Keratinocyte (primary cell): ENCODE measurements at regions not wholly inside any gene's neighbourhood (a gene's known extent, or its start where the extent isn't known, plus 50 kb on each side); places are given as distances from the start of the nearest gene placed in this dataset.
"Not testable (repeated sequence)": the region's sequence is repeated elsewhere in the genome, so short reads cannot be mapped to it uniquely, and the experiment has no call there.

Experiments
- DNase-seq: peaks from one replicate; pipeline ENCODE4 v3.0.0-alpha.2; 2011; ENCODE audit warnings: low read depth, missing footprints, low spot score
- FAIRE-seq: peaks from 2 replicates; lab custom pipeline; 2011; peaks lifted over from hg19 to GRCh38; lab: Jason Lieb, UNC
- H2AFZ ChIP-seq: 2 replicates; pipeline ENCODE4 v1.6.0; 2012; ENCODE audit warnings: low read length, control low read depth, inconsistent platforms; ENCODE audit not compliant: control insufficient read depth
- H3K27ac ChIP-seq: 2 replicates; pipeline ENCODE4 v1.5.1; 2011; ENCODE audit warnings: low read length; ENCODE audit not compliant: control insufficient read depth, insufficient read depth
- H3K27me3 ChIP-seq: 3 replicates; pipeline ENCODE4 v1.6.0; 2011; ENCODE audit warnings: low read length; ENCODE audit not compliant: control insufficient read depth, insufficient read depth; ENCODE audit errors: extremely low read depth
- H3K36me3 ChIP-seq, 2 experiments: 2 replicates in 1 of 2; 3 replicates in 1 of 2; pipeline ENCODE4 v1.5.1; 2011; ENCODE audit warnings: low read length in 2 of 2, mild to moderate bottlenecking in 1 of 2; ENCODE audit not compliant: control insufficient read depth in 2 of 2, insufficient read depth in 2 of 2; ENCODE audit errors: extremely low read depth in 1 of 2
- H3K4me1 ChIP-seq: 3 replicates; pipeline ENCODE4 v1.5.1; 2011; ENCODE audit warnings: low read length; ENCODE audit not compliant: control insufficient read depth, insufficient read depth; ENCODE audit errors: extremely low read depth
- H3K4me2 ChIP-seq: 3 replicates; pipeline ENCODE4 v1.6.0; 2011; ENCODE audit warnings: low read depth, low read length; ENCODE audit not compliant: control insufficient read depth, insufficient read depth; ENCODE audit errors: extremely low read depth
- H3K4me3 ChIP-seq, 3 experiments: fragments of 200-600 bp in 1 of 3; sonication (generic) in 1 of 3; 2 replicates in 2 of 3; 3 replicates in 1 of 3; pipeline ENCODE4 v1.5.1; 2011 to 2016; ENCODE audit warnings: low read length in 3 of 3, mild to moderate bottlenecking in 3 of 3, control low read depth in 2 of 3, inconsistent platforms in 1 of 3, low read depth in 1 of 3, mixed read lengths in 1 of 3, mixed run types in 1 of 3, moderate library complexity in 1 of 3; ENCODE audit not compliant: control insufficient read depth in 2 of 3, insufficient read depth in 2 of 3; ENCODE audit errors: extremely low read depth in 1 of 3
- H3K79me2 ChIP-seq: 2 replicates; pipeline ENCODE4 v1.6.0; 2012; ENCODE audit warnings: low read length; ENCODE audit not compliant: control insufficient read depth, insufficient read depth
- H3K9ac ChIP-seq: 3 replicates; pipeline ENCODE4 v1.6.0; 2011; ENCODE audit warnings: low read length; ENCODE audit not compliant: control insufficient read depth, insufficient read depth; ENCODE audit errors: extremely low read depth
- H3K9me1 ChIP-seq: 3 replicates; pipeline ENCODE4 v1.6.0; 2011; ENCODE audit warnings: low read length; ENCODE audit not compliant: control insufficient read depth, insufficient read depth; ENCODE audit errors: extremely low read depth
- H3K9me3 ChIP-seq: 2 replicates; pipeline ENCODE4 v1.5.1; 2012; ENCODE audit warnings: low read depth, low read length; ENCODE audit not compliant: control insufficient read depth
- H4K20me1 ChIP-seq: 3 replicates; pipeline ENCODE4 v1.6.0; 2011; ENCODE audit warnings: low read length; ENCODE audit not compliant: control insufficient read depth, insufficient read depth; ENCODE audit errors: extremely low read depth
- CTCF ChIP-seq, 3 experiments: IDR thresholded peaks in 1 of 3; conservative IDR thresholded peaks in 1 of 3; optimal IDR thresholded peaks in 1 of 3; 2 replicates in 2 of 3; 3 replicates in 1 of 3; pipeline versions ENCODE3 to v1.5.1; 2011; ENCODE audit warnings: low read length in 3 of 3, mild to moderate bottlenecking in 3 of 3, moderate library complexity in 2 of 3, control low read depth in 1 of 3, inconsistent platforms in 1 of 3; ENCODE audit not compliant: insufficient read depth in 2 of 3; ENCODE audit errors: extremely low read depth in 1 of 3
- EZH2 ChIP-seq: IDR thresholded peaks from one replicate; pipeline ENCODE4 v1.6.1; 2012; ENCODE audit warnings: inconsistent platforms, mild to moderate bottlenecking, low read length, moderate library complexity
- dilution Hi-C: fragments of 300-500 bp; cut with MboI; formaldehyde crosslinking; loops from one replicate; pipeline ENCODE4 v1.7.0; 2020; ENCODE audit warnings: low sequenced_read_pairs; ENCODE audit not compliant: extremely low pct_ligation_motif_present

- Histone ChIP-seq H3K27me3 (no peaks in the 10 kb centered on the region), H3K79me2 (no peaks in the 10 kb centered on the region), H3K36me3 (no peaks in the 10 kb centered on the region), H3K4me2 (no peak overlapping the region), H3K4me1 (no peaks in the 10 kb centered on the region), H4K20me1 (no peaks in the 10 kb centered on the region), H2AFZ (no peak overlapping the region), H3K9ac (no peak overlapping the region), H3K9me1 (no peaks in the 10 kb centered on the region), H3K27ac (no peak overlapping the region), H3K9me3 (no peaks in the 10 kb centered on the region), H3K4me3 (no peak overlapping the region)
- DNase-seq (no peak), FAIRE-seq (no peak)
- dilution Hi-C loops = no loop called here
- no peak for TF ChIP-seq CTCF (optimal IDR thresholded peaks at IDR 0.05 in 1 of 3, IDR thresholded peaks at IDR 0.05 in 1 of 3, conservative IDR thresholded peaks at IDR 0.05 in 1 of 3; ENCODE audit: extremely low read depth in 1 of 3, insufficient read depth in 2 of 3, low read length in 3 of 3)
- no peak for TF ChIP-seq EZH2
These were observed 50.4 kb upstream of the TRAM1L1 start for GRCh38 chr4:117135634-117136354.

GRCh38 chr4:117137145-117137544 is 51.8 kb upstream of the TRAM1L1 start:
- H3K9me1 ChIP-seq = no peaks in the 10 kb centered on the region
- TF ChIP-seq CTCF (optimal IDR thresholded peaks at IDR 0.05 in 1 of 3, IDR thresholded peaks at IDR 0.05 in 1 of 3, conservative IDR thresholded peaks at IDR 0.05 in 1 of 3; ENCODE audit: extremely low read depth in 1 of 3, insufficient read depth in 2 of 3, low read length in 3 of 3) (no peak), EZH2 (no peak)
- no peak overlapping the region for H3K9ac ChIP-seq
- H3K27ac ChIP-seq = no peak overlapping the region
- H4K20me1 ChIP-seq = no peaks in the 10 kb centered on the region
- H3K4me1 ChIP-seq = no peaks in the 10 kb centered on the region
- dilution Hi-C loops = no loop called here
- H2AFZ ChIP-seq = no peak overlapping the region
- no peak overlapping the region for H3K4me2 ChIP-seq
- no peaks in the 10 kb centered on the region for H3K9me3 ChIP-seq
- no peaks in the 10 kb centered on the region for H3K27me3 ChIP-seq
- no peak overlapping the region for H3K4me3 ChIP-seq
- H3K79me2 ChIP-seq = no peaks in the 10 kb centered on the region
- peak; percentile 39 for FAIRE-seq
- H3K36me3 ChIP-seq = no peaks in the 10 kb centered on the region
- peak; percentile 23 for DNase-seq

GRCh38 chr4:117138732-117139131 is 53.4 kb upstream of the TRAM1L1 start:
- H3K79me2 ChIP-seq, H3K4me1 ChIP-seq, H3K27me3 ChIP-seq, H3K36me3 ChIP-seq, H3K9ac ChIP-seq, H3K4me2 ChIP-seq, H3K9me1 ChIP-seq, H3K4me3 ChIP-seq, H3K27ac ChIP-seq, FAIRE-seq, H4K20me1 ChIP-seq, dilution Hi-C loops, H3K9me3 ChIP-seq, DNase-seq, H2AFZ ChIP-seq: not testable (repeated sequence)
